HG02884 (cell line): ENCODE measurements at regions not wholly inside any gene's neighbourhood (a gene's known extent, or its start where the extent isn't known, plus 50 kb on each side); places are given as distances from the start of the nearest gene placed in this dataset.
A peak's percentile ranks its signal among the peaks of the same experiment; 100 is the strongest.

Experiments
- ATAC-seq: cut with Tn5 transposase; IDR thresholded peaks from one replicate; pipeline ENCODE4 v1.9.1; 2021; ENCODE audit warnings: mild to moderate bottlenecking, moderate library complexity; ENCODE audit not compliant: unreplicated experiment

GRCh38 chr3:99458013-99458412 lies 180.4 kb upstream of the COL8A1 start:
- peak; percentile 65 for ATAC-seq

GRCh38 chr3:99442599-99442998 lies 195.8 kb upstream of the COL8A1 start:
- ATAC-seq: no peak

GRCh38 chr3:99439892-99440291 lies 198.5 kb upstream of the COL8A1 start:
- no peak for ATAC-seq

GRCh38 chr3:99434190-99434589 lies 204.2 kb upstream of the COL8A1 start:
- no peak for ATAC-seq

- peak; percentile 81 for ATAC-seq
Observed at GRCh38 chr3:99430348-99431134, 207.9 kb upstream of the COL8A1 start.

- ATAC-seq: no peak
Observed at GRCh38 chr3:99429502-99429901, 208.9 kb upstream of the COL8A1 start.

- ATAC-seq: no peak
Observed at GRCh38 chr3:99425930-99426329, 212.5 kb upstream of the COL8A1 start.

- no peak for ATAC-seq
Observed at GRCh38 chr3:99419116-99419515, 219.3 kb upstream of the COL8A1 start.

GRCh38 chr3:99418709-99419108 lies 219.7 kb upstream of the COL8A1 start:
- ATAC-seq: peak; percentile 73

GRCh38 chr3:99418209-99418635 lies 220.2 kb upstream of the COL8A1 start:
- peak; percentile 61 for ATAC-seq

- ATAC-seq: no peak
Observed at GRCh38 chr3:99413504-99413903, 224.9 kb upstream of the COL8A1 start.

- peak; percentile 79 for ATAC-seq
Observed at GRCh38 chr3:99410789-99411311, 227.5 kb upstream of the COL8A1 start.

- ATAC-seq: no peak
Observed at GRCh38 chr3:99409961-99410360, 228.4 kb upstream of the COL8A1 start.

GRCh38 chr3:99407257-99407656 lies 231.1 kb upstream of the COL8A1 start:
- no peak for ATAC-seq

- no peak for ATAC-seq
Observed at GRCh38 chr3:99402755-99403154, 235.6 kb upstream of the COL8A1 start.

- ATAC-seq: no peak
Observed at GRCh38 chr3:99400352-99400751, 238.0 kb upstream of the COL8A1 start.

GRCh38 chr3:99396651-99397275 lies 241.6 kb upstream of the COL8A1 start:
- ATAC-seq: no peak

GRCh38 chr3:99394831-99395778 lies 243.3 kb upstream of the COL8A1 start:
- ATAC-seq: no peak

- no peak for ATAC-seq
Observed at GRCh38 chr3:99393961-99394360, 244.4 kb upstream of the COL8A1 start.

GRCh38 chr3:99388780-99389179 lies 249.6 kb upstream of the COL8A1 start:
- no peak for ATAC-seq

- ATAC-seq: no peak
Observed at GRCh38 chr3:99384596-99384995, 253.8 kb upstream of the COL8A1 start.
